Liver (tissue), 8 donors: ENCODE measurements at regions not wholly inside any gene's neighbourhood (a gene's known extent, or its start where the extent isn't known, plus 50 kb on each side); places are given as distances from the start of the nearest gene placed in this dataset.

Experiments
- DNase-seq: peaks from one replicate; pipeline ENCODE4 v3.0.0-alpha.2; 2017; ENCODE audit warnings: low spot score
- H3K27ac ChIP-seq, 2 donors: one replicate each; pipeline ENCODE4 v1.7.0; 2013; ENCODE audit warnings: inconsistent platforms in 2 of 2, low read length in 2 of 2, control low read depth in 1 of 2, low read depth in 1 of 2, mild to moderate bottlenecking in 1 of 2
- H3K27me3 ChIP-seq, 4 donors: one replicate each; pipeline versions ENCODE4 v1.6.1 to v1.7.0; 2013; ENCODE audit warnings: low read length in 3 of 4, inconsistent platforms in 1 of 4, mild to moderate bottlenecking in 1 of 4, moderate library complexity in 1 of 4; ENCODE audit not compliant: control insufficient read depth in 4 of 4, insufficient read depth in 4 of 4
- H3K36me3 ChIP-seq, 4 donors: one replicate each; pipeline versions ENCODE4 v1.6.1 to v1.7.0; 2013; ENCODE audit warnings: low read length in 3 of 4, mild to moderate bottlenecking in 3 of 4, low read depth in 1 of 4, moderate library complexity in 1 of 4; ENCODE audit not compliant: control insufficient read depth in 4 of 4, insufficient read depth in 3 of 4
- H3K4me1 ChIP-seq, 4 donors: one replicate each; pipeline versions ENCODE4 v1.6.1 to v1.7.0; 2013; ENCODE audit warnings: low read length in 3 of 4, mild to moderate bottlenecking in 3 of 4, moderate library complexity in 1 of 4; ENCODE audit not compliant: control insufficient read depth in 4 of 4, insufficient read depth in 4 of 4
- H3K4me3 ChIP-seq, 3 donors: one replicate each; pipeline versions ENCODE4 v1.6.1 to v1.7.0; 2013; ENCODE audit warnings: low read length in 3 of 3, control low read depth in 1 of 3, low read depth in 1 of 3, mild to moderate bottlenecking in 1 of 3
- H3K9ac ChIP-seq, 2 donors: one replicate each; pipeline ENCODE4 v1.7.0; 2013; ENCODE audit warnings: low read length in 2 of 2, mild to moderate bottlenecking in 2 of 2, moderate library complexity in 2 of 2, control low read depth in 1 of 2, low read depth in 1 of 2
- H3K9me3 ChIP-seq, 4 donors: one replicate each; pipeline versions ENCODE4 v1.6.1 to v1.7.0; 2013; ENCODE audit warnings: low read length in 3 of 4; ENCODE audit not compliant: control insufficient read depth in 4 of 4
- ATF3 ChIP-seq: IDR thresholded peaks from 2 replicates; pipeline ENCODE4 v1.6.1; 2016; ENCODE audit warnings: antibody characterized with exemption
- CTCF ChIP-seq: fragments of 150-350 bp; IDR thresholded peaks from 2 replicates; pipeline ENCODE4 v1.5.1; 2017; ENCODE audit warnings: improper control_type of control experiment, low read depth, low read length; ENCODE audit not compliant: missing input control
- EGR1 ChIP-seq, 2 donors: IDR thresholded peaks; 2 replicates each; pipeline ENCODE4 v1.6.1; 2016 to 2018; ENCODE audit warnings: antibody characterized with exemption in 2 of 2, low read depth in 2 of 2
- FOXA1 ChIP-seq: IDR thresholded peaks from 2 replicates; pipeline ENCODE4 v1.6.1; 2016; ENCODE audit warnings: antibody characterized with exemption
- FOXA2 ChIP-seq: IDR thresholded peaks from 2 replicates; pipeline ENCODE4 v1.6.1; 2016; ENCODE audit warnings: antibody characterized with exemption
- GABPA ChIP-seq, 2 donors: IDR thresholded peaks in 1 of 2; conservative IDR thresholded peaks in 1 of 2; 2 replicates each; pipeline ENCODE4 v1.6.1; 2016; ENCODE audit warnings: antibody characterized with exemption in 2 of 2, mild to moderate bottlenecking in 1 of 2, moderate library complexity in 1 of 2
- HNF4A ChIP-seq, 2 donors: conservative IDR thresholded peaks; 2 replicates each; pipeline ENCODE4 v1.6.1; 2016; ENCODE audit warnings: antibody characterized with exemption in 2 of 2, mild to moderate bottlenecking in 2 of 2
- HNF4G ChIP-seq: IDR thresholded peaks from 2 replicates; pipeline ENCODE4 v1.6.1; 2016; ENCODE audit warnings: antibody characterized with exemption
- JUND ChIP-seq, 2 donors: IDR thresholded peaks; 2 replicates each; pipeline ENCODE4 v1.6.1; 2016; ENCODE audit warnings: antibody characterized with exemption in 2 of 2
- NR2F2 ChIP-seq: IDR thresholded peaks from 2 replicates; pipeline ENCODE4 v1.6.1; 2016; ENCODE audit warnings: antibody characterized with exemption
- RAD21 ChIP-seq, 2 donors: IDR thresholded peaks; 2 replicates each; pipeline ENCODE4 v1.6.1; 2016; ENCODE audit warnings: antibody characterized with exemption in 2 of 2, mild to moderate bottlenecking in 2 of 2
- REST ChIP-seq: IDR thresholded peaks from 2 replicates; pipeline ENCODE4 v1.6.1; 2016; ENCODE audit warnings: antibody characterized with exemption, mild to moderate bottlenecking
- RXRA ChIP-seq, 2 donors: IDR thresholded peaks; 2 replicates each; pipeline ENCODE4 v1.6.1; 2017 to 2018; ENCODE audit warnings: antibody characterized with exemption in 2 of 2, mild to moderate bottlenecking in 1 of 2
- SP1 ChIP-seq: IDR thresholded peaks from 2 replicates; pipeline ENCODE4 v1.6.1; 2018; ENCODE audit warnings: antibody characterized with exemption, mild to moderate bottlenecking
- ZBTB33 ChIP-seq: IDR thresholded peaks from 2 replicates; pipeline ENCODE4 v1.6.1; 2016; ENCODE audit warnings: antibody characterized with exemption
- WGBS: extraction: QIAGEN DNeasy Blood & Tissue Kit; methylation state at CpG from one replicate; pipeline ENCODE4 v1.1.7; 2013; 5-methylcytosine and 5-hydroxymethylcytosine counted together
- donor health status: healthy.
- donor health status: healthy.
- donor health status: healthy.
- donor health status: healthy.
- donor health status: healthy.

- Histone ChIP-seq H3K27me3 (no peaks in the 10 kb centered on the region), H3K4me1 (no peaks in the 10 kb centered on the region), H3K36me3 (no peaks in the 10 kb centered on the region), H3K9me3 (no peaks in the 10 kb centered on the region), H3K4me3 (no peak overlapping the region), H3K27ac (no peak overlapping the region), H3K9ac (no peak overlapping the region)
- DNase-seq, result peak; percentile 19
- 72% methylated on average over 2 of the region's 2 CpGs for WGBS
- no peak for TF ChIP-seq SP1
- no peak for TF ChIP-seq GABPA (IDR thresholded peaks at IDR 0.05 in 1 of 2, conservative IDR thresholded peaks at IDR 0.05 in 1 of 2)
- no peak for TF ChIP-seq REST
- no peak for TF ChIP-seq HNF4A (conservative IDR thresholded peaks at IDR 0.05)
- no peak for TF ChIP-seq CTCF
- TF ChIP-seq EGR1 (IDR thresholded peaks at IDR 0.05; ENCODE audit: low read depth in 2 of 2), result no peak
- TF ChIP-seq FOXA1, result no peak
- no peak for TF ChIP-seq JUND (IDR thresholded peaks at IDR 0.05)
- no peak for TF ChIP-seq HNF4G
- no peak for TF ChIP-seq RAD21 (IDR thresholded peaks at IDR 0.05)
- no peak for TF ChIP-seq NR2F2
- no peak for TF ChIP-seq FOXA2
- TF ChIP-seq ZBTB33, result no peak
- no peak for TF ChIP-seq RXRA (IDR thresholded peaks at IDR 0.05)
Observed at GRCh38 chr10:71093531-71093930, 118.8 kb upstream of the UNC5B start.

GRCh38 chr10:71094712-71095390 lies 117.5 kb upstream of the UNC5B start:
- TF ChIP-seq SP1 (no peak), FOXA2 (no peak), HNF4A (conservative IDR thresholded peaks at IDR 0.05) (no peak), ATF3 (no peak), CTCF (no peak), HNF4G (no peak), JUND (IDR thresholded peaks at IDR 0.05) (no peak), ZBTB33 (no peak), RAD21 (IDR thresholded peaks at IDR 0.05) (no peak)
- no peaks in the 10 kb centered on the region for H3K27me3 ChIP-seq
- H3K9me3 ChIP-seq, result no peaks in the 10 kb centered on the region
- no peak overlapping the region for H3K27ac ChIP-seq
- H3K4me1 ChIP-seq, result no peaks in the 10 kb centered on the region
- no peaks in the 10 kb centered on the region for H3K36me3 ChIP-seq
- H3K9ac ChIP-seq, result no peak overlapping the region
- no peak for DNase-seq
- 70% methylated on average over 4 of the region's 4 CpGs for WGBS
- H3K4me3 ChIP-seq, result no peak overlapping the region
